PC-3 (cell line): ENCODE measurements at regions not wholly inside any gene's neighbourhood (a gene's known extent, or its start where the extent isn't known, plus 50 kb on each side); places are given as distances from the start of the nearest gene placed in this dataset.

ENCODE experiments used
- ATAC-seq: fragments of 200-7000 bp; cut with Tn5 transposase; 2 replicates; pipeline ENCODE4 v1.9.1; 2020; ENCODE audit warnings: mild to moderate bottlenecking, moderate library complexity
- BruUV-seq: library from RNA; stranded (reverse); fragments of 400-500 nt; replicated peaks from 2 replicates; lab custom pipeline; 2021; lab: Mats Ljungman, UMichigan
- CTCF ChIA-PET: fragments of 300-600 bp; sonication (Branson Sonifier 250); formaldehyde crosslinking; loops from one replicate; lab custom pipeline; 2022; ENCODE audit warnings: antibody characterized with exemption; lab: Charles Lee
- POLR2A ChIA-PET: fragments of 300-600 bp; sonication (Branson Sonifier 250); formaldehyde crosslinking; loops from one replicate; lab custom pipeline; 2022; ENCODE audit warnings: antibody characterized with exemption; ENCODE audit not compliant: unreplicated experiment; lab: Charles Lee
- DNase-seq: peaks from one replicate; pipeline ENCODE4 v3.0.0-alpha.2; 2015
- H2AFZ ChIP-seq: fragments of 300-600 bp; sonication (generic); 2 replicates; pipeline ENCODE4 v1.6.0; 2016; ENCODE audit warnings: antibody characterized with exemption, low read length
- H3F3A ChIP-seq: fragments of 300-600 bp; sonication (generic); one replicate; pipeline ENCODE4 v1.6.0; 2017; ENCODE audit warnings: antibody characterized with exemption, low read length, control low read depth, mild to moderate bottlenecking; ENCODE audit not compliant: unreplicated experiment
- H3K27ac ChIP-seq: fragments of 300-600 bp; sonication (generic); 2 replicates; pipeline ENCODE4 v1.5.1; 2016; ENCODE audit warnings: mild to moderate bottlenecking, low read length
- H3K27me3 ChIP-seq: fragments of 300-600 bp; sonication (generic); 2 replicates; pipeline ENCODE4 v1.6.1; 2016; ENCODE audit warnings: low read length, mixed read lengths
- H3K36me3 ChIP-seq: fragments of 300-600 bp; sonication (generic); 2 replicates; pipeline ENCODE4 v1.6.1; 2016; ENCODE audit warnings: low read depth, mixed run types, low read length, mixed read lengths
- H3K4me1 ChIP-seq: fragments of 300-600 bp; sonication (generic); 2 replicates; pipeline ENCODE4 v1.5.1; 2016; ENCODE audit warnings: low read length; ENCODE audit not compliant: insufficient read depth
- H3K4me2 ChIP-seq: fragments of 300-600 bp; sonication (generic); 2 replicates; pipeline ENCODE4 v1.6.0; 2016; ENCODE audit warnings: low read length
- H3K4me3 ChIP-seq: fragments of 300-600 bp; sonication (generic); 2 replicates; pipeline ENCODE4 v1.5.1; 2016; ENCODE audit warnings: mild to moderate bottlenecking, low read length, mixed read lengths
- H3K79me2 ChIP-seq: fragments of 300-600 bp; sonication (generic); 2 replicates; pipeline ENCODE4 v1.6.1; 2017; ENCODE audit warnings: low read length, mixed read lengths
- H3K9ac ChIP-seq: fragments of 300-600 bp; sonication (generic); 2 replicates; pipeline ENCODE4 v1.6.0; 2016; ENCODE audit warnings: mild to moderate bottlenecking, low read length
- H3K9me2 ChIP-seq: fragments of 300-600 bp; sonication (generic); replicated peaks from 2 replicates; pipeline ENCODE4 v1.6.1; 2016; ENCODE audit warnings: mixed run types, low read length, mixed read lengths
- H3K9me3 ChIP-seq: fragments of 300-600 bp; sonication (generic); 2 replicates; pipeline ENCODE4 v1.6.1; 2016; ENCODE audit warnings: low read length, mixed read lengths
- H4K20me1 ChIP-seq: fragments of 300-600 bp; sonication (generic); 2 replicates; pipeline ENCODE4 v1.6.1; 2016; ENCODE audit warnings: low read length, mixed read lengths
- EZH2 ChIP-seq: fragments of 300-600 bp; sonication (generic); IDR thresholded peaks from one replicate; pipeline ENCODE4 v1.6.1; 2017; ENCODE audit warnings: antibody characterized with exemption, mild to moderate bottlenecking, low read length; ENCODE audit not compliant: unreplicated experiment
- EZH2phosphoT487 ChIP-seq: fragments of 300-600 bp; sonication (generic); IDR thresholded peaks from 2 replicates; pipeline ENCODE4 v1.6.1; 2018; ENCODE audit warnings: mild to moderate bottlenecking, antibody characterized with exemption, low read length, borderline replicate concordance
- intact Hi-C: fragments of 100-400 bp; cut with micrococcal nuclease; formaldehyde crosslinking; loops from 2 replicates; pipeline ENCODE4 v1.9.0; 2023
- TF ChIP-seq, protein P1 (sequence below): fragments of 300-600 bp; sonication (generic); conservative IDR thresholded peaks from 2 replicates; pipeline ENCODE4 v1.5.1; 2017; ENCODE audit warnings: antibody characterized with exemption, low read depth, mild to moderate bottlenecking, low read length

DNA sequence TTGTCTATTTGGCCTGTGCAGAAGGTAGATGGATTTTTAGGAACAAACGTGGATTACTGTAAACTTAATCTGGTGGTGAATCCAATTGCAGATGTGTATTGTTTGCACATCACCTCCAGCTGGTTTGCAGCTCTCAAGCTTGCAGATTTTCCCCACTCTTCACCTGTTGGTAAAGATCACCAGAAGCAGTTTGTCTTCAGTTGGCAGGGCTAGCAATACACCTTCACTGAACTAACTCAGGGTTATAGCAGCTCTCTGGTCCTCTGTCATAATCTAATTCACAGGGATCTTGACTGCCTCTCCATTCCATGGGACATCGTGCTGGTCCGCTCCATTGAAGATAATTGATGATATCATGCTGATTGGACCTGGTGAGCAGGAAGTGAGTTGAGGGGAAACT is 181.5 kb downstream of the VAPA start:
- DNase-seq = no peak
- POLR2A ChIA-PET = no interaction called here
- Histone ChIP-seq H4K20me1 (no peaks in the 10 kb centered on the region), H3F3A (no peaks in the 10 kb centered on the region), H3K9ac (no peak overlapping the region), H3K36me3 (no peaks in the 10 kb centered on the region), H3K79me2 (no peaks in the 10 kb centered on the region), H2AFZ (no peak overlapping the region), H3K9me2 (no peaks in the 10 kb centered on the region), H3K4me3 (no peak overlapping the region), H3K27ac (no peak overlapping the region), H3K27me3 (peaks cover 31% of the 10 kb centered on the region), H3K4me2 (no peak overlapping the region), H3K9me3 (no peaks in the 10 kb centered on the region), H3K4me1 (peaks cover 4% of the 10 kb centered on the region; the same call in 1 of the 2 replicates)
- intact Hi-C loops = no loop called here
- BruUV-seq = no TSS peak
- ATAC-seq = no peak
- TF ChIP-seq, protein P1, sequence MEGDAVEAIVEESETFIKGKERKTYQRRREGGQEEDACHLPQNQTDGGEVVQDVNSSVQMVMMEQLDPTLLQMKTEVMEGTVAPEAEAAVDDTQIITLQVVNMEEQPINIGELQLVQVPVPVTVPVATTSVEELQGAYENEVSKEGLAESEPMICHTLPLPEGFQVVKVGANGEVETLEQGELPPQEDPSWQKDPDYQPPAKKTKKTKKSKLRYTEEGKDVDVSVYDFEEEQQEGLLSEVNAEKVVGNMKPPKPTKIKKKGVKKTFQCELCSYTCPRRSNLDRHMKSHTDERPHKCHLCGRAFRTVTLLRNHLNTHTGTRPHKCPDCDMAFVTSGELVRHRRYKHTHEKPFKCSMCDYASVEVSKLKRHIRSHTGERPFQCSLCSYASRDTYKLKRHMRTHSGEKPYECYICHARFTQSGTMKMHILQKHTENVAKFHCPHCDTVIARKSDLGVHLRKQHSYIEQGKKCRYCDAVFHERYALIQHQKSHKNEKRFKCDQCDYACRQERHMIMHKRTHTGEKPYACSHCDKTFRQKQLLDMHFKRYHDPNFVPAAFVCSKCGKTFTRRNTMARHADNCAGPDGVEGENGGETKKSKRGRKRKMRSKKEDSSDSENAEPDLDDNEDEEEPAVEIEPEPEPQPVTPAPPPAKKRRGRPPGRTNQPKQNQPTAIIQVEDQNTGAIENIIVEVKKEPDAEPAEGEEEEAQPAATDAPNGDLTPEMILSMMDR = no peak
- TF ChIP-seq EZH2phosphoT487 (no peak), EZH2 (no peak)
- CTCF ChIA-PET = no interaction called here

DNA sequence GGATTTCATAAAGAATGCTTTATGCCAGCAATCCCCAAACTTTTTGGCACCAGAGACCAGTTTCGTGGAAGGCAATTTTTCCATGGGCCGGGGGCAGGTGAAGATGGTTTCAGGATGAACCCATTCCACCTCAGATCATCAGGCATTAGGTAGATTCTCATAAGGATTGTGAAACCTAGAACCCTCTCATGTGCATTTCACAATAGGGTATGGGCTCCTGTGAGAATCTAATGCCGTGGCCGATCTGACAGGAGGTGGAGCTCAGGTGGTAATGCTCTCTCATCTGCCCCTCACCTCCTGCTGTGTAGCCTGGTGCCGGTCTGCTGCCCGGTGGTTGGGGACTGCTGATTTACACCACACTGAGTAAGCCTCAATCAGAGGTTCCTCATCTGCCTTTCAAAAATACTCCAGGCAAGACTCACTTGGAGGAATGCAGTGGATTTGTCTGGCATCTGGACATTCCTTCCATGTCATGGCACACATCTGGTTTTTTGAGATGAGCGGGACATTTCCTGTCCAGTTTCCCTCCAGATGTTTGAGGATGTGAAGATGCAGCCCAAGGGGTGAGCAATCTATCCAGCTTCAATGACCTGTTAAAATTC is 185.8 kb downstream of the VAPA start:
- intact Hi-C loops = no loop called here
- H3K4me3 ChIP-seq = no peak overlapping the region
- H3K79me2 ChIP-seq = no peaks in the 10 kb centered on the region
- ATAC-seq (no peak), DNase-seq (no peak)
- no peaks in the 10 kb centered on the region for H4K20me1 ChIP-seq
- H3K9me3 ChIP-seq = no peaks in the 10 kb centered on the region
- no peak overlapping the region for H3K4me2 ChIP-seq
- POLR2A ChIA-PET = no interaction called here
- H3F3A ChIP-seq = no peaks in the 10 kb centered on the region
- no peak overlapping the region for H3K9ac ChIP-seq
- no peaks in the 10 kb centered on the region for H3K4me1 ChIP-seq
- no TSS peak for BruUV-seq
- H3K36me3 ChIP-seq = no peaks in the 10 kb centered on the region
- peaks cover 33% of the 10 kb centered on the region for H3K27me3 ChIP-seq
- H3K9me2 ChIP-seq = no peaks in the 10 kb centered on the region
- TF ChIP-seq EZH2 = no peak
- TF ChIP-seq, protein P1 = no peak
- no peak for TF ChIP-seq EZH2phosphoT487
- CTCF ChIA-PET = no interaction called here
- H3K27ac ChIP-seq = no peak overlapping the region
- H2AFZ ChIP-seq = no peak overlapping the region

DNA sequence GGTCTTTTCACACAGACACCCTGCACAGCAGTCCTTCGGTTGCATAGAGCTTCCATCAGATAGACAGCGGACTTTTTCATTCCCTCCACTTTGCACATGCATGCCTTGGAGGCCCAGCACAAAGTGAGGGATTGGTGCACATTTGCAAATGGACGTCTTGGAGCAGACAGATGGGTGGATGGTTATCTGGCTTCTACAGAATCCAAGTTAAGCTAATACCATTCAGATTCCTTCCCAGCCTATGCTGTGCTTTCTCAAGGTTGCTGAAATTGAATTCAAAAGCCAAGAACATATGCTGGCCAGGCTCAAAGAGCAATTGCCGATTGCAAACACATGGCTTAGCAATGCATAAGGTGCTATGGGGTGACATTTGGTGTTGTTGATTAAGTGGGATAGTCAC is 186.4 kb downstream of the VAPA start:
- H3K27ac ChIP-seq = no peak overlapping the region
- ChIA-PET POLR2A (no interaction called here), CTCF (no interaction called here)
- no peaks in the 10 kb centered on the region for H3K9me3 ChIP-seq
- DNase-seq (no peak), ATAC-seq (no peak)
- H3K27me3 ChIP-seq = peaks cover 33% of the 10 kb centered on the region
- H3F3A ChIP-seq = no peaks in the 10 kb centered on the region
- no peaks in the 10 kb centered on the region for H3K4me1 ChIP-seq
- TF ChIP-seq, protein P1 = no peak
- TF ChIP-seq EZH2phosphoT487 (no peak), EZH2 (no peak)
- H3K4me2 ChIP-seq = no peak overlapping the region
- no TSS peak for BruUV-seq
- no peak overlapping the region for H3K4me3 ChIP-seq
- H3K9ac ChIP-seq = no peak overlapping the region
- H3K9me2 ChIP-seq = no peaks in the 10 kb centered on the region
- H3K79me2 ChIP-seq = no peaks in the 10 kb centered on the region
- intact Hi-C loops = no loop called here
- no peaks in the 10 kb centered on the region for H4K20me1 ChIP-seq
- no peak overlapping the region for H2AFZ ChIP-seq
- no peaks in the 10 kb centered on the region for H3K36me3 ChIP-seq
